ENCODE measurements at regions not wholly inside any gene's neighbourhood (a gene's known extent, or its start where the extent isn't known, plus 50 kb on each side); places are given as distances from the start of the nearest gene placed in this dataset.

DNA sequence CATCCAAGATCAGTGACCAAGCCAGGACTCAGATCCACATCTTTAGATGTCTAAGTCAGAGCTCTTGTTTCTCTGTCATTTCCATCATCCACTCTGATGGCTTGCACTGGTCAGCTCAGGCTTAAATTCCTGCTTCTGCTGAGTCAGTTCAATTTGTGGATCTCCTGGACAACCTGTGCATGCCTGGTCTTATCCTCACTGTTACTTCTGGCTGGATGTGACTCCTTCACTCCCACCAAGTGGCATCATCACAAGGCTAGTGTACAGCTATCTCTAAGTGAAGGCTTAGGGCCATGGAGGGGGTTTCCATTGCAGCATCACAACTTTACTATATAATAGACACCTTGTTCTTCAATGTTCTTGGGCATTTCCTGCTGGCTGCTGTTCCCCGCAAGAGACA lies 102.9 kb downstream of the EMP1 start (continued):
- TF ChIP-seq, protein P1, sequence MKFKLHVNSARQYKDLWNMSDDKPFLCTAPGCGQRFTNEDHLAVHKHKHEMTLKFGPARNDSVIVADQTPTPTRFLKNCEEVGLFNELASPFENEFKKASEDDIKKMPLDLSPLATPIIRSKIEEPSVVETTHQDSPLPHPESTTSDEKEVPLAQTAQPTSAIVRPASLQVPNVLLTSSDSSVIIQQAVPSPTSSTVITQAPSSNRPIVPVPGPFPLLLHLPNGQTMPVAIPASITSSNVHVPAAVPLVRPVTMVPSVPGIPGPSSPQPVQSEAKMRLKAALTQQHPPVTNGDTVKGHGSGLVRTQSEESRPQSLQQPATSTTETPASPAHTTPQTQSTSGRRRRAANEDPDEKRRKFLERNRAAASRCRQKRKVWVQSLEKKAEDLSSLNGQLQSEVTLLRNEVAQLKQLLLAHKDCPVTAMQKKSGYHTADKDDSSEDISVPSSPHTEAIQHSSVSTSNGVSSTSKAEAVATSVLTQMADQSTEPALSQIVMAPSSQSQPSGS (IDR thresholded peaks at IDR 0.05; ENCODE audit: low read length), result no peak
- TF ChIP-seq EP300 (IDR thresholded peaks at IDR 0.05; ENCODE audit: borderline replicate concordance in 1 of 2, control insufficient read depth in 1 of 2, low read depth in 2 of 2, low read length in 2 of 2), result no peak
- TF ChIP-seq FOXK2 (IDR thresholded peaks at IDR 0.05), result no peak
- no peak for TF ChIP-seq GABPA (IDR thresholded peaks at IDR 0.05; ENCODE audit: low read depth)
- no peak for TF ChIP-seq NRF1 (conservative IDR thresholded peaks at IDR 0.05; ENCODE audit: low read depth, low read length)
- no peak for TF ChIP-seq CHD2 (IDR thresholded peaks at IDR 0.05; ENCODE audit: borderline replicate concordance, low read depth, low read length)
- TF ChIP-seq, protein P2, sequence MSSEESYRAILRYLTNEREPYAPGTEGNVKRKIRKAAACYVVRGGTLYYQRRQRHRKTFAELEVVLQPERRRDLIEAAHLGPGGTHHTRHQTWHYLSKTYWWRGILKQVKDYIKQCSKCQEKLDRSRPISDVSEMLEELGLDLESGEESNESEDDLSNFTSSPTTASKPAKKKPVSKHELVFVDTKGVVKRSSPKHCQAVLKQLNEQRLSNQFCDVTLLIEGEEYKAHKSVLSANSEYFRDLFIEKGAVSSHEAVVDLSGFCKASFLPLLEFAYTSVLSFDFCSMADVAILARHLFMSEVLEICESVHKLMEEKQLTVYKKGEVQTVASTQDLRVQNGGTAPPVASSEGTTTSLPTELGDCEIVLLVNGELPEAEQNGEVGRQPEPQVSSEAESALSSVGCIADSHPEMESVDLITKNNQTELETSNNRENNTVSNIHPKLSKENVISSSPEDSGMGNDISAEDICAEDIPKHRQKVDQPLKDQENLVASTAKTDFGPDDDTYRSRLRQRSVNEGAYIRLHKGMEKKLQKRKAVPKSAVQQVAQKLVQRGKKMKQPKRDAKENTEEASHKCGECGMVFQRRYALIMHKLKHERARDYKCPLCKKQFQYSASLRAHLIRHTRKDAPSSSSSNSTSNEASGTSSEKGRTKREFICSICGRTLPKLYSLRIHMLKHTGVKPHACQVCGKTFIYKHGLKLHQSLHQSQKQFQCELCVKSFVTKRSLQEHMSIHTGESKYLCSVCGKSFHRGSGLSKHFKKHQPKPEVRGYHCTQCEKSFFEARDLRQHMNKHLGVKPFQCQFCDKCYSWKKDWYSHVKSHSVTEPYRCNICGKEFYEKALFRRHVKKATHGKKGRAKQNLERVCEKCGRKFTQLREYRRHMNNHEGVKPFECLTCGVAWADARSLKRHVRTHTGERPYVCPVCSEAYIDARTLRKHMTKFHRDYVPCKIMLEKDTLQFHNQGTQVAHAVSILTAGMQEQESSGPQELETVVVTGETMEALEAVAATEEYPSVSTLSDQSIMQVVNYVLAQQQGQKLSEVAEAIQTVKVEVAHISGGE (CRISPR knock-in tag; IDR thresholded peaks at IDR 0.05), result no peak

DNA sequence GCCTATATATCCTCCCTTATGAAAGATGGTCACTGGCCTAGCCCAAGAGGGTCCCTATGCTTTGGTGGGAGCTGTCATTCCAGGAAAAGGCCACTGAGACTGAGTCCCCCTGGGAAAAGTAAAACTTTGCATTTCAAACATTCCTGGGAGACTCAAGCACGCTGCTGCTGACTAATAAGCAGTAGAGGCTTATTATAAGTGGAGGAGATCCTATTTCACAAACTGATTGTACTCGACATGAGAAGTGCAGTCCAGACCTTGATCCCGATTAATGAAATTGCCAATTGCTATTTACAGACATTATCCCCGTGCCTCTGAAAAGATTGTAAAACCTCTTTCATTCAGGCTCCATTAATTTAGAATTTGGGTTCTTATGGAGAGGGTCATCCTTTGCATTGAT lies 96.6 kb downstream of the EMP1 start:
- intact Hi-C loops (cut with micrococcal nuclease; ENCODE audit: unreplicated experiment) (no loop called here), in situ Hi-C loops (cut with MboI) (no loop called here)
- WGBS (ENCODE audit: insufficient coverage, insufficient replicate concordance, low lambda C conversion rate, missing lambda C conversion rate), result 21% methylated on average over 4 of the region's 4 CpGs
- Histone ChIP-seq H3K36me3 (ENCODE audit: control insufficient read depth in 2 of 2, insufficient read depth in 2 of 2, low read length in 1 of 2) (no peaks in the 10 kb centered on the region), H3K9me3 (replicated peaks; ENCODE audit: control insufficient read depth, insufficient read depth, low read length) (no peaks in the 10 kb centered on the region), H4K20me1 (ENCODE audit: control insufficient read depth, insufficient read depth) (no peaks in the 10 kb centered on the region), H3K27ac (ENCODE audit: control insufficient read depth, insufficient read depth) (no peak overlapping the region), H3K4me1 (ENCODE audit: control insufficient read depth, insufficient read depth, low read length) (no peaks in the 10 kb centered on the region), H3K4me2 (ENCODE audit: control insufficient read depth, insufficient read depth) (no peak overlapping the region), H3K79me2 (ENCODE audit: control insufficient read depth, insufficient read depth, low read length) (no peaks in the 10 kb centered on the region), H3K9ac (ENCODE audit: control insufficient read depth, insufficient read depth, low read length) (no peak overlapping the region), H3K27me3 (replicated peaks in 1 of 2; ENCODE audit: control insufficient read depth in 2 of 2, insufficient read depth in 2 of 2, low read length in 1 of 2) (peaks cover 3 to 4% of the 10 kb centered on the region in 2 experiments; a peak in 3 of 4 replicates), H3K4me3 (no peak overlapping the region), H2AFZ (ENCODE audit: control insufficient read depth, low read depth, low read length) (no peak overlapping the region)
- FAIRE-seq (no peak), ATAC-seq (no peak), DNase-seq (ENCODE audit: low read depth, low spot score) (no peak)
- CTCF ChIA-PET, result interaction anchor here (0.8 kb wide), 1 partner anchor 37 kb away, joined by 3 read pairs; no protein-coding TSS in a partner anchor
- SMC1A ChIA-PET (ENCODE audit: uncharacterized antibody, unreplicated experiment), result no interaction called here
- POLR2A ChIA-PET, result no interaction called here
- RAD21 ChIA-PET (ENCODE audit: unreplicated experiment), result no interaction called here
- no TSS peak for BruUV-seq (replicated peaks)
- TF ChIP-seq EED (IDR thresholded peaks at IDR 0.05; ENCODE audit: low read depth) (no peak), NBN (IDR thresholded peaks at IDR 0.05) (no peak), KLF5 (IDR thresholded peaks at IDR 0.05; ENCODE audit: partially characterized antibody) (no peak), RBBP5 (conservative IDR thresholded peaks at IDR 0.05) (no peak), ETV6 (conservative IDR thresholded peaks at IDR 0.05 in 1 of 2, IDR thresholded peaks at IDR 0.05 in 1 of 2; ENCODE audit: borderline replicate concordance in 1 of 2, low read depth in 1 of 2) (no peak)

Data from GM12878 (cell line).